Activated CD8-positive, alpha-beta memory T cell treated with anti-CD3 and anti-CD28 coated beads, Interleukin-2, amount 50 U/mL, for 48 hours (primary cell): ENCODE measurements at regions not wholly inside any gene's neighbourhood (a gene's known extent, or its start where the extent isn't known, plus 50 kb on each side); places are given as distances from the start of the nearest gene placed in this dataset.
"Not testable (repeated sequence)": the region's sequence is repeated elsewhere in the genome, so short reads cannot be mapped to it uniquely, and the experiment has no call there.

ENCODE experiments used
- DNase-seq: peaks from one replicate; pipeline ENCODE4 v3.0.0-alpha.2; 2020

DNA sequence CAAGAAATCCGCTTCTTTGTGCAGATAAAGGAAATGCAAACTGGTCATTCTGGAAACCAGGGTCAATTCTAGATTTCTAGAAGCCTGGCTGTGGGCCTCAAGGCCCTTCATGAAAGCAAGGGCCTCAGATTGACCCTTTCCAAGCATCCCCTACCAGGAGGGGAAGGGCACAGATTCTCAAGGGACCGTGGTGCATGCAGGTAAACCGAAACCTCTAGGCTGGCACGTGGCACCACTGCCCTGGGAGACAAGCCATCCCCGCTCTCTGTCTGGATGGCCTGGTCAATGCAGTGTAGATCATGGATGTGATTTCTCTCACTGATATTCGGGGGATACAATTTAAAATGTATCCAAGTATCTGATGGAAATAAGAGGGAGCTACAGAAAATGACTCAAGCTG is 69.4 kb downstream of the TOMM20 start:
- no peak for DNase-seq

DNA sequence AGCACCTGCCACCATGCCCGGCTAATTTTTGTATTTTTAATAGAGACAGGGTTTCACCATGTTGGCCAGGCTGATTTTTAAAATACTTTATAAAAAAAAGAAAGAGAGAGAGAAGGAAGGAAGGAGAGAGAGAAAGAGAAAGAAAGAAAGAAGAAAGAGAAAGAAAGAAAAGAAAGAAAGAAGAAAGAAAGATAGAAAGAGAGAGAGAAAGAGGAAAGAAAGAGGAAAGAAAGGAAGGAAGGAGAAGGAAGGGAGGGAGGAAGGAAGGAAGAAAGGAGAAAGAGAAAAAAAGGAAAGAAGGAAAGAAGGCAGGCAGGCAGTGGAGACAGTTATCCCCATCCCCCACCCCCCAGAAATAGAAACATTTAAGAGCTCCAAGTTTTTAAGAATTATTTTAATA is 69.9 kb downstream of the TOMM20 start:
- no peak for DNase-seq

DNA sequence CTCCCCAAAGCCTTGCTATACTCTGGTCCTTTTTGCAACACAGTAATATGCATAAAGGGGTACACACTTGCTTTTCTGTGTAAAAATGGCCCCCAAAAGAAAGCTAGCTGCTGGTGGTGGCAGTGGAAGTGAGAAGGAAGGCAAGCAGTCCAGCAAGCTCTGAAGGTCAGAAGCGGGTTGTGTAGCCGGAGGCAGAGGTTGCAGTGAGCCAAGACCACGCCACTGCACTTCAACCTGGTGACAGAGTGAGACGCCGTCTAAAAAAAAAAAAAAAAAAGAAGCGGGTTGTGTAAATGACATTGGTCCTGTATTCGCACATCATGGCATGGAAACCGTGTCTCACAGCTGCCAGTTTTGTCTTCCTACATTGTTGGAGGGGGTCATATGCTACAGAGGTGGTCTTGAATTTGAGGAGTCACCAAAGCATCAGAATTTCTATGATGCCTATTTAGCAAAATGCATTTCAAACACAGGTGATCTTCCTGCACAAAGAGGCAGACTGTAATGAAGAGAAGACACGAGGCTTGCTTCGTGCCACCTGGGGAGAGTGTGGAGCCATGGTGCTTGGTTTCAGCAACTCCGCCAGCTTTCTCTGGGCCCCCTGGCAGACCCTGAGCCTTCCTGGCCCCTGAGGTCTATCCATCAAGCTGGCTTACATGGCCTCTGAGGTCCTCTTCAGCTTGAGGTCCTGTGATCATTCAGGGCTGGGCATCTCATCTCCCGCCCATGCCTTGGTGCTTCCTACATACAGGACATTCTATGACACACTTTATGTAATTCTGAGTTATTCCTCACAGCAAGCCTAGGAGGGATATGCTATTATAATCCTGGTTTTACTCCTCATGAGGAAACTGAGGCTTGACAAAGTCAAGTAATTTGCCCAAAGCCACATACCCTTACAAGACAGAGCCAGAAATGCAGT is 71.0 kb downstream of the TOMM20 start:
- DNase-seq = no peak

DNA sequence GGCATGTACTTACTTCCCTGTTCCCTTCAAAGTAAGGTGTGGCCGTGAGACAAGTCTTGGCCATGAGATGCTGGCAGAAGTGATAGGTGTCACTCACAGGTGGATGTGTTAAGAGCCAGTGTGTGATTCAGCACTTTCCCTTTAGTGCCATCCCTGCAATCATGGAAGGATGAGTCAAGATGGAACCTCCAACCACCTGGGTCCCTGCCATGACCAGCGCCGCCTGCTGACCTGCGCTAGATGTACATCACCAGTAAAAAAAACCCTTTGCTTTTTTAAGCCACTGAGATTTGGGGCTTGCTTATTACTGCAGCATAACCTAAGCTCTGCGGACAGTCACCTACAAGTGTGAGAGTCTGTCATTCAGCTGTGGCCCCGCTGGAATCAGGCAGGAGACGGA is 71.7 kb downstream of the TOMM20 start:
- no peak for DNase-seq

DNA sequence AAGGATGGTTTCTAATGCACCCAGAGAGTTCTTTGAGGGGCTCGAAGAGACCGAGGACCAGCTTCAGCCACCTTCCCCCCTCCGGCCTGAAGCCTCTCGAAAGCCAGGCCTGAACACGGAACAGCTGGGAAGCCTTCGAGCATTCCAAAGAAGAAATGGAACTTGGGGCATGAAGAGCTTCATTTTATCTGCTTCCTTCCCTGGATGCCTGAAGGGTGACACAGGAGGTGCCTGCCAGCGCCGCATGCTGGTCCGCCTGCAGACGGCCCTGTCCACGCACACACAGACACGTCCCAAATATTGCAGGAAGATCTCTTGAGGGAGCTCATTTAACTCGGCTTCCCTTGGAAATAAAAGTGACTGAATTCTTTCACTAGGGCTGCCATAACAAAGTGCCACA is 73.7 kb downstream of the TOMM20 start:
- no peak for DNase-seq

DNA sequence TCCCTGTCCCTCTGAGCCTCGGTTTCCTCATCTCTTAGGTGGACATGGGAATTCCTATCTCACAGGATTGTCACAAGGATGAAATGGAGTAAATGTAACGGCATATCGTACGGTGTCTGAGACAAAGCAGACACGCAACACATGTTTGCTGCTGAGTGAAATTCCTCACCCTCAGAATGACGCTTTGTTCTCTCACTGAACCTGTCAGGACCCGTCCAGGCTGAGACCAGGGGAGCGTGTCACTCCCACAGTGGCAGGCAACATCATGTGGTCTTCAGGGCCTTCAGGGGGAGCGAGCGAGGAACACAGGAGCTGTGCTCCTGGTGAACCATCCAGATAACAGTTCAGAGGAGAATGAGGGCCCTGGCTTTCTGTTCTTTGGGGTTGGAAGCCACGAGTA is 74.2 kb downstream of the TOMM20 start:
- DNase-seq = no peak

DNA sequence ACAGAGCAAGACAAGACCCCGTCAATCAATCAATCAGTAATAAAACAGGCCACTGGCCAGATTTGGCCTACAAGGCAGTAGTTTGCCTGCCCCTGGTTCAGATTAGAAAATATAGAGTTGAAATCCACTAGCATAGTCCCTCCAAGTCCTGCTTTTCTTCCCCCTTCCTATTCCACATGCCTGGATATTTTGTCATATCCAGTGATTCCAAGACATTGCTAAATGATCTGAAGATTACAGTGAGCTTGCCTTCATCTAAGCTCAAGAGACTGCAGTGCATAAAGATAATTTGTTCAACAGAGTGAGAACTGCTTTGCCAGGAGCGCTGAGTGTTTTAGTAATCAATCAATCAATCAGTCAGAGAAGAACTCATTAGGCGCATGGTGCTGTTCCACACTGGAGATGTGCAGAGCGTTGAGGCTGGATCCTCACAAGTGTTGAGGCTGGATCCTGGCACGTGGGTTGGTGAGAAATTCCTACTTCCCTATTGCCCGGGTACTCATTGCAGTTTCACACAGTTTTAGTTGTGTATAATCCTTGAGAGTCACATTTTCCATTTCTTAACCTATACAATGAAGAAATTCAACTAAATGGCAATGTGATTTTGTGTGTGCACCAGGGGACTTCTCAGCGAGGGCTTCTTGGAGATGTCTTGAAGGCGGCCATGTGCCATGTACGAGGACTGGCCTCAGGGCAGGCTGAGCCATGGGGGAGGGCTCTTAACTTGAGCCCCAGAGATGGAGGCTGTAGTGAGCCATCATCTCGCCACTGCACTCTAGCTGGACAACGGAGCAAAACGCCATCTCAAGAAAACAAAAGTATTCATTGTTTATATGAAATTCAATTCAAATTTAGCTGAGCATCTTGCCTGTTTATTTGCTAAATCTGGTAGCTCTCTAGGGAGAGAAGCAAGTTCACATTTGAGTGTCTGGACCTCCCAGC is 76.3 kb downstream of the TOMM20 start:
- DNase-seq = no peak

DNA sequence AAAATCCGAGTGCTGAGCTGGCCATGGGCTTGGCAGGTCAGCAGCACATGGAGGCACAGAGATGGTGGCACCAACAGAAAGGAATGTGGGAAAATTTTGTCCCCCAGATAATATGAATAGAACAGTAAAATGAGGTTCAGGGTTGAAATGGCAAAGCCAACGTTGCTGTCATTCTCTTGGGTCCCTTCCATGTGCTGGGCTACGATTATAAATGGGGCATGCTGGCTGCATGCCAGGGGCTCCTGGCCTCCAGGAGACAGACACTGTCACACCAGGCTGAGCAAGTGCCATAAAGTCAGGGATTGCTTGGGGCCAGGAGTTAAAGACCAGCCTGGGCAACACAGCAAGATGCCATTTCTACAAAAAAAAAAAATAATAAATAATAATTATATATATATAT is 77.1 kb downstream of the TOMM20 start:
- DNase-seq = no peak

DNA sequence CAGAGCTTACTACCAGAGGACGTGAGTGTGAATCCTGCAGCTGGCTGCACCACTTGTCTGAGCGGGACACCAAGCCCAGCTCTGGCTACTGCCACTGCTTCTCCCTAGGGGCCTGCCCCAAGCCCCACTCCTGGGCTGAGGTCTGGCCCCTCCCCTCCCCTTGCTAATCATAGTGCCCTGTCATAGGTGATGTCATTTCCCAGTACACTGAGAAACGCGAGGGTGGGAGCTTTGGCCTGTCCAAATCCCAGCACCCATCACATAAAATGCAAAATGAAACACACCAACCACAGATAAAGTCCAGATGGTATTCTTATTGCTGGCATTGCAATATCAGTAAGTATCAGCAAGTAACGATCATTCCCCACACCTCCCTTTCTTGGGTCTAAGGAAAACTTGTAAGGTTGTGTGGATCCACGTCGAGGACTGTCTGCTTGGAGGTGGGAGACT is 77.7 kb downstream of the TOMM20 start:
- no peak for DNase-seq

DNA sequence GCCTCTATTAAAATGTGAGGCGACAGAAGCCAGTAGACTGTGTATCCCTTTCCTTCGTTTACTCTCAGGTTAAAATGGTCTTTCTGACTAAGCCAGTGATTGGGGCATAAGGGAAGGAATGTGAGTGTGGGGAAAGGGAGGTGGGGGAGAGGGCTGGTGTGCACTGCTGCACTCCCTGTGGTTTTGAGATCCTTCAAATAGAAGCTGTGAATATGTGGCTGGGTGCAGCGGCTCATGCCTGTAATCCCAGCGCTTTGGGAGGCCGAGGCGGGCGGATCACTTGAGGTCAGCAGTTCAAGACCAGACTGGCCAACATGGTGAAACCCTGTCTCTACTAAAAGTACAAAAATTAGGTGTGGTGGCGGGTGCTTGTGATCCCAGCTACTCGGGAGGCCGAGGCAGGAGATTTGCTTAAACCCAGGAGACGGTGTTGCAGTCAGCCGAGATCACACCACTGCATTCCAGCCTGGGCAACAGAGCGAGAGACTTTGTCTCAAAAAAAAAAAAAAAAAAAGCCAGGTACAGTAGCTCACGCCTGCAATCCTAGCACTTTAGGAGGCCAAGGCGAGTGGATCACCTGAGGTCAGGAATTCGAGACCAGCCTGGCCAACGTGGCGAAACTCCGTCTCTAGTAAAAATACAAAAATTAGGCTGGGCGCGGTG is 78.8 kb downstream of the TOMM20 start:
- DNase-seq = not testable (repeated sequence)

DNA sequence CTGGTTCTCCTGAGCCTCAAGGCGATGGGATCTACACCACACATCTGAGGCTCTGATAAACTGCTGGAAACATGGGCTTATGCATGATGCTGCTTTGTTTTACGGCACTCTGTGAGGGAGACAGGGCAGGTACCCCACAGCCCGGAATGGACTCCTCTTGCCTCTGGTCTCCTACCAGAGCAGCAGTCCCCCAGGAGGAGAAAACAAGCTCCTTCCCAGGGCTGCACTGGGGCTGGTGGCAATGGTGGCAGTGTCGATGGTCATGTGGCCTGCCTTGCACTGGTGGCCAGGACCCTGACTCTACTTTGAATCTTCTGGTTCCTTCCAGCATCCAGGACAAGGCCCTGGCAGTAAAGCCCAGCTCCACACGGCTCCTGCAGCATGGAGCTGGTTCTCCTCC is 79.4 kb downstream of the TOMM20 start:
- DNase-seq = no peak

DNA sequence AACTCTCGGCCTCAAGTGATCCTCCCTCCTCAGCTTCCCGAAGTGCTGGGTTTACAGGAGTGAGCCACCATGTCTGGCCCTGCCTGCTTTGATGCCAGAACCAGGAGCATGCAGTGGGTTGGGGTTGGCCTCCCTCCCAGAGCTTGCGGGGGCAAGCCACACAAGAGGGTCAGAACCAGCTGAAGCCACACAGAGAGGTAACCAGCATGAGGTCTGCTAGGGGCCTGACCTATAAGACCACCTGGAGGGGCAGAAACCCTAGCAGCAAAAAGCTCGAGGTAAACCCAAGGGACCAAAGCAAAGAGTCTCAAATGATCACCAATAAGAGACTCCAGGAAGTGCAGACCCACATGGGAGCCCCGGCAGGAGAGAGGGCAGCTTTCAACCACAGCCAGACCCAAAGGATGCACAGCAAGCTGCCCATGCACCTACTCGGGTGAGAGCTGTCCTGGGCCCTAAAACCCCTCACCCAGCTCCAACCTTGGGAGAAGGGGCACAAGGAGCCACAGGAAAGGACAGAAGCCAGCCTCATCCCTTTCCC is 81.2 kb downstream of the TOMM20 start:
- no peak for DNase-seq

DNA sequence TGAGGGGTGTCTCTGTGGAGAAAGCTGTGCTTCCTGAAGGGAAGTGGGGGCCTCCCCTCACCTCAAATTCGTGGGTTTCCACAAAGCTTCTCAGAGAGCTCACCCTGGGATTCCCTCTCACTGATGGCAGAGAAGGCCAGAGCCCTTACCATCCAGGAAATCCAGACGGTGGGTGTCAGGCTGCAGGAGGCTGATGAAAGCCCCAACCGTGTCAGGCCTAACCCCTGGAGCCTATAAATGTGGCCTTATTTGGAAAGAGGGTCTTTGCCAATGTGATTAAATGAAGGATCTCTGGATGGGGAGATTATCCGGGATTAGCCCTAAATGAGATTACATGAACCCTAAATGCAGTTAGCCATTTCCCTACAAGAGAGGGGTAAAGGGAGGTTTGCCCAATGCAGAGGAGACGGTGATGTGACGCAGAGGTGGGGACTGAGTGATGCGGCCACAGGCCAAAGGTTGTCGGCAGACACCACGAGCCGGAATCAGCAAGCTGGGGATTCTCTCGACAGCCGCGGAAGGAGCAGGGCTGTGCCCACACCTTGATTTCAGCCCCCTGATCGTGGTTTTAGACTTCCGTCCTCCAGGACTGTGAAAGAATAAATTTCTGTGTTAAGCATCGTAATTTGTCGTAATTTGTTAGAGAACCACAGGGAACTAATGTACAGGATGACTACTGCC is 82.6 kb downstream of the TOMM20 start:
- DNase-seq = no peak

DNA sequence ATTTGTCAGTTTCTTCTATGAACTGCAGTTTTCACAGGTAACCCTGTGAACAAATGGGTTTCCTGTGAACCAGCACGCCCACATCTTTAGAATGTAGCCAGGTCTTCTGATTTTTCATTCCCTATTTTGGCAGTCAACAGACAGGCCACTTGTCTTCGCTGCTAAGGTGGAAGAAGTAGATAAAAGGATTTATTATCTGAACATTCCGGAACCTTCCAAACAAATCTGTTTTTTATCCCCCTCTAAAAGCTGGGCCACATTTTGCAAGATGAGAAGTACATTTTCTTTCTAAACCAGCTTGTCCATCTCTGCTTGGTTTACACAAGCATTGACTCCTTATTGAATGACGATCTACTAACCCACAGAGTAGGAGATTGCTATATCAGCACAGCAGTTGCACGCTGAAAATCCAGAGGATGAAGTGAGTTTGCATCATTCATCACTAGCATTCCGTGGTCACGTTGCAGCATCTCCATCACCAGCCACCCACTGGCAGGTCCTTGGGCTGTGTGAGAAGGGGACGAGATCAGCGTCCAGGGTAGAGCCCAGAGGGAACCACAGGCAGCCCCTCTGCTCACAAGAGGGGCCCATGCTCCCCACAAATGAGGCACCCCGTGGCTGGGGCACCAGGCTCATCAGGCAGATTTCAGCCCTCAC is 83.5 kb downstream of the TOMM20 start:
- DNase-seq = no peak

DNA sequence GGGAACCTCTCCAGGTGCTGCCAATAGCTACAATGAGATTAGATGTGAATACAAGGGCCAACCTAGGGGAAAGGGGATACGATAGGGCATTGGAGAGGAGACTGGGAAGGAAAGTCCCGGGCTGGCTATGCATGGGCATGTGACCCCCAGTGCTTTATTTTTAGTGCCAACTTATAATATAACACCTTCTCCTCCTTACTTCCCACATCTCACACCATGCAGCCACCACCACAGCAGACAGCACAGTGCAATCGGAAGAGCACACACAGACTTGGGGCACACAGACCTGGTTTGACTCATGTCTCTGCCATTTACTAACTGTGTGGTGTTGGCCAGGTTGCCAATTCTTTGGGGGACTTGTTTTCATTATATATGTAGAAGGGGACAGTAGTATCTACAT is 85.4 kb downstream of the TOMM20 start:
- no peak for DNase-seq

DNA sequence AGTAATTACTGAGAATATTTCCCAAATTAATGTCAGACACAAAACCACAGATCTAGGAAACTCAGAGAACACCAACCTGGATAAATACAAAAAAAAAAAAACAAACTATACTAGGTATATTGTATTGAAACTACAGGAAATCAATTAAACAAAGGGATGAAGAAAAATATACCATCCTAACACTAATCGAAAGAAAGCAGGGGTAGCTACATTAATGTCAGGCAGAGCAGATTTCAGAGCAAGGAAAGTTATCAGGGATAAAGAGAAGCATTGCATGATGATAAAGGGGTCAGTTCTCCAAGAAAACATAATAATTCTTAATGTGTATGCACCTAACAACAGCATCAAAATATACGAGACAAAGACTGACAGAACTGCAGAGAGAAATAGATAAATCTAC is 89.9 kb downstream of the TOMM20 start:
- DNase-seq = no peak

DNA sequence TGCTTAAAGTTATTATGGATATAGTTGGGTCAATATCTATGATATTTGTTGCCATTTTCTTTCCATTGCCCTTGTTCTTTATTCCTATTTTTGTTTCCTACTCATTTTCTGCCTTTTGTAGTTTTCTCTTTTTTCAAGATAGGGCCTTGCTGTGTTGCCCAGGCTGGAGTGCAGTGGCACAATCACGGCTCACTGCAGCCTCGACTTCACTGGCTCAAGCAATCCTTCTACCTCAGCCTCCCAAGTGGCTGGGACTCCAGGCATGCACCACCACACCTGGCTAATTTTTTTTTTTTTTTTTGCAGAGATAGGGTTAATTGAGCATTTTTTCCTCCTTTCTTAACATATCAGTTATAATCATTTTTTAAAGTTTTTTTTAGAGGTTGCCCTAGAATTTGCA is 92.7 kb downstream of the TOMM20 start:
- no peak for DNase-seq

DNA sequence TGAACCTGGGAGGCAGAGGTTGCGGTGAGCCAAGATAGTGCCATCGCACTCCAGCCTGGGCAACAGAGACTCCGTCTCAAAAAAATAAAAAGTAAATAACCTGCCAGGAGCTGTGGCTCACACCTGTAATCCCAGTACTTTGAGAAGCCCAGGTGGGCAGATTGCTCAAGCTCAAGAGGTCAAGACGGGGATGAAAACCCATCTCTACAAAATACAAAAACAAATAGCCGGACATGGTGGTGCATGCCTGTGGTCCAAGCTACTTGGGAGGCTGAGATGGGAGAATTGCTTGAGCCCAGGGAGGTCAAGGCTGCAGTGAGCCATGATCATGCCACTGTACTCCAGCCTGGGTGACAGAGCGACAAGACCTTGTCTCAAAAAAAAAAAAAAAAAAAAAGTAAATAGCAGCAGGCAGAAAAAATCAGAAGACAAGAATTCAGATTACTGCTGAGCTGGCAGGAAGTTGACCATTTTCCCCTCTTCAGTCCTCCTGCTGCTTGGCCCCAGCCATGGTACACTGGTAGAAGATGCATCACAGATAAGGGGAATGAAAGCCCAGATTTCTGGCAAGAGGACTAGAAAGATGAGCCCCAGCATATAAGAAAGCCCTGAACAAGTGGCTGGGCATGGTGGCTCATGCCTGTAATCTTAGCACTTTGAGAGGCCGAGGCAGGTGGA is 97.6 kb downstream of the TOMM20 start:
- DNase-seq = no peak

DNA sequence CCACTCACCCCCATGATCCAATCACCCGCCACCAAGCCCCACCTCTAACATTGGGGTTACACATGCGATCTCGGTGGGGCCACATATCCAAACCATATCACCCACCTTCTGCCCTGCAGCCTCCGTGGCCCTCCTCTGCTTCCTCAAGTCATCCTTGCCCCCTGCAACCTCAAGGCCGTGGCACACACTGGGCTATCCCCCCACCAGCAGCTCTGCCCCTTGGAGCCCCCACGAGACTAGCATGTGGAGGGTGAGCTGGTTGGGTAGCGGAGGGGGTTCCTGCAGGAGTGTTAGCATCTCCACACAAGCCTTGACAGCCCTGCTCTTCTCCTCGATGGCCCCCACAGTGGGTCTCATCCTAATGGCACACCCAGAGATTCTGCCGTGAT is 100.8 kb downstream of the TOMM20 start:
- peak; percentile 45 for DNase-seq

DNA sequence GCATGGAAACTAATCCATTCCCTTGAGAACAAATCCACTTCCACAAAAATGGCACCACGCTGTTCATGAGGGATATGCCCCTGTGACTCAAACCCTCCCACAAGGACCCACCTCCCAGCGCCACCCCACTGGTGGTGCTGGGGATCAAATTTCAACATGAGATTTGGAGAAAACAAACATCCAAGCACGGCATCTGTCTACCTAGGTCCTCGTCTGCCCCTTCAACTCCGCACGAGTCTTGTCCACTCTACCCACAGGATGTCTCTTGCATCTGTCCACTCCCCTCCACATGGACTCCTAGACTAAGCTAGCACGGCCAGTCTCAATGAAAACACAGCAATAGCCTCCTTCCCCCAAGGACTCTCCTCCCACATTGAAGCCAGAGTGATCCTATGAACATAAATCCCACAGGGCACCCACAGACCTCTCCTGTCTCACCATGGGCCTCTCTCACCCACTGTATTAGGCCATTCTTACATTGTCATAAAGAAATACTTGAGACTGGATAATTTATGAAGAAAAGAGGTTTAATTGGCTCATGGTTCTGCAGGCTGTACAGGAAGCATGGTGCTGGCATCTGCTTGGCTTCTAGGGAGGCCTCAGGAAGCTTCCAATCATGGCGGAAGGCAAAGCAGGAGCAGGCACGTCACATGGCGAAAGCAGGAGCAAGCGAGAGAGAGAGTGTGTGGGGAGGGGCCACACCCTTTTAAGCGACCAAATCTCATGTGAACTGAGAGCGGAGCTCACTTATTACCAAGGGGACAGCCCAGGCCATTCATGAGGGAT is 101.4 kb downstream of the TOMM20 start:
- peak; percentile 44 for DNase-seq
